ENCODE measurements at regions not wholly inside any gene's neighbourhood (a gene's known extent, or its start where the extent isn't known, plus 50 kb on each side); places are given as distances from the start of the nearest gene placed in this dataset.

DNA sequence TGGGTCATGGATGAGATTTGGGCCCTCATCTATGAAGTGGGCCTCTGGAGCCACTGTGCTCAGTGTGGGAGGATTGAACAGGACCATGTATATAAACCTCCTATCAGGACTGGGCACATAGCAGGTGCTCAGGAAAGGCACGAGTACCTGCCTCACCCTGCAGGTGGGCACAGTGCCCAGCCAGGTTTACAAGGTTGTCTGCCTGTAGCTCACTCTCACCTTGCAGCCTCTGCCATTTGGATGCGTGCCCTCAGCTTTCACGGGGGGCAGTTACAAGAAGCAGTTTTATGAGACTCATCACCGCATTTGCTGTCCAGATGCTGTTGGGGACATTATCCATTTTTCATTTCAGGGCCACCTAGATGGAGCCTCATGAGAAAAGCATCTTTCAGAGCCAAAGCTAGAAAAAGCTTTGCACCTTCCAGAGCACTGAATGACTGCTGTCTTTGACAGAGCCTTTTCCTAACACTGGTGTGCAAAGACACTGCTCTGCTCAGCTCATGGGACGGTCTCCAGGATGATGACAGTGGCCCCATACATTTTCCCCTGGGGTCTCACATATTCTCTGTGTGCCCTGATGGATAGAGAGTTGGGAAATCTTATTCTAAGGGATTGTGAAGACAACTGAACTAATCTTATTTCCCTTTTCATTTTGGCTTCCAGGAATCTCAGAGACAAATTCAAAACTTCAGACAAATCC lies 327.5 kb upstream of the RTL1 start:
- no peak for TF ChIP-seq SPI1 (IDR thresholded peaks at IDR 0.05; ENCODE audit: low read depth, low read length)
- TF ChIP-seq TAF1 (IDR thresholded peaks at IDR 0.05; ENCODE audit: low read depth, low read length): no peak
- TF ChIP-seq POU2F2 (IDR thresholded peaks at IDR 0.05; ENCODE audit: low read depth, low read length): no peak
- no peak for TF ChIP-seq POLR2A (IDR thresholded peaks at IDR 0.05; ENCODE audit: low read depth, low read length)
- no peak for TF ChIP-seq PAX5 (IDR thresholded peaks at IDR 0.05; ENCODE audit: insufficient read depth, low read length, severe bottlenecking)
- TF ChIP-seq POLR2AphosphoS5 (IDR thresholded peaks at IDR 0.05; ENCODE audit: low read depth, low read length): no peak
- DNase-seq (ENCODE audit: insufficient read length, low spot score): no peak
- no peak for FAIRE-seq

DNA sequence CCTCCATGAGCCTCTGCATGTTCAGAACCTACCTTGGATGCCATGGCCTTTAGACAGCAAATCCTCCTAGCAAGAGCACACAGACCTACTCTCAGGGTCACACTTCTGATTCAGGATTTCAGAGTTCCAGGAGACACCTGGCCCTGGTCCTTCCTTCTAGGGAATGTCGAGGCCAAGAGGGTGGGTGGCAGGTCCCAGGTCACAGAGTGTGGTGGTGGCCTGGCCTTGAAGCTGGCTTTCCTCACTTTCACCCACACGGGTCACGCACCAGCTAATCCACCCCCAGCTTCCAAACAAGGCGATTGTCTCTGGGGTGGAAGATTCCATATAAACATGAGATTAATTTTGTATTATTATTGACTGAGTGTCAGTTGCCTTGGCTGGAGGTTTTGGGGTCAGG lies 328.3 kb upstream of the RTL1 start:
- FAIRE-seq: no peak
- no peak for TF ChIP-seq SPI1 (IDR thresholded peaks at IDR 0.05; ENCODE audit: low read depth, low read length)
- TF ChIP-seq POU2F2 (IDR thresholded peaks at IDR 0.05; ENCODE audit: low read depth, low read length): no peak
- no peak for TF ChIP-seq POLR2AphosphoS5 (IDR thresholded peaks at IDR 0.05; ENCODE audit: low read depth, low read length)
- TF ChIP-seq POLR2A (IDR thresholded peaks at IDR 0.05; ENCODE audit: low read depth, low read length): no peak
- TF ChIP-seq PAX5 (IDR thresholded peaks at IDR 0.05; ENCODE audit: insufficient read depth, low read length, severe bottlenecking): no peak
- no peak for TF ChIP-seq TAF1 (IDR thresholded peaks at IDR 0.05; ENCODE audit: low read depth, low read length)
- no peak for DNase-seq (ENCODE audit: insufficient read length, low spot score)

DNA sequence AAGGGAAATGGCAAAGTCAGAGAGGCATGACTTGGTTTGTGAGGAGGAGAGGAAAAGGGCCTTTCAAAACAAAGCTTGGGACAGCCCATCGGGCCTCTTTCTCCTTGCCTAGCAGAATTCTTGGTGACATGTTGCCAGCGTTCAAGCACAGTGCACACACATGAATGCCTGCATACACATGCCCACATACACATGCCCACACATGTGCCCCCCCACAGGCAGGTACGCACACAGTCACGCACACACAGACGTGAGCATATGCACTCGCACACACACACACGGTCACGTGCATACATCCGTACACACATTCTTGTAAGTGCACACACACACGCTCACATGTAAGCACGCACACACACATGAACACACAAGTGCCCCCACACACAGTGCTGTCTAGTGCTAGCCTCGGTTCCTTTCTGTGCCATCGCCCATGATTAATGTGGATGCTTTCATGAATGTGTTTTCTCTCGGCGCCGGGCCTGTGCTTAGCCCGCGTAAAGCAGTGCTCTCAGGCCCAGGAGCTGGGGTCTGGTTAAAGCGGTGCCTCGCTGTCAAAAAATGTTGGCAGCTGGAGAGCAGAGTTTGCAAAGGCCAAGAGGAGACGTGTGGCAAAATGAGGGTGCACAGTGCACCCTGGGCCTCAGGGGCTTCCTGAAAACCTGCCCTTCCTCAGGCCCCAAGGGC lies 328.8 kb upstream of the DIO3 start:
- TF ChIP-seq POU2F2 (IDR thresholded peaks at IDR 0.05; ENCODE audit: low read depth, low read length) (no peak), POLR2AphosphoS5 (IDR thresholded peaks at IDR 0.05; ENCODE audit: low read depth, low read length) (no peak)
- DNase-seq (ENCODE audit: insufficient read length, low spot score): no peak
- FAIRE-seq: no peak

DNA sequence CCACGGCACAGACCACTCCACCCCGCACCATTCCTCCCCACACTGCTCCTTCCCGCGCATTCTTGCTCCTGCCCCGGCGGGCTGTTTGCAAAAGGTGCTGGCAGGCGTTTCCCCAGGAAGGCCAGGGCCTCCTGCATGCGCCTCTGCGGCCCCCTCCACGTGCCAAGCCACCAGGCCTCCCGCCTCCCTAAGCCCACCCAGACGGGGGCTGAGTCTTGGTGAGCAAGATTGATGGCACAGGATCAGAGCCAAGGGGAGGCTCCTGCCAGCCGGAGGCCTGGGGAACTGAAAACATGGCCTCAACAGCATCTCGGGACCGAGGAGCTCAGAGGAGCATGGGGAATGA lies 328.3 kb upstream of the DIO3 start:
- TF ChIP-seq PAX5 (IDR thresholded peaks at IDR 0.05; ENCODE audit: insufficient read depth, low read length, severe bottlenecking) (no peak), SPI1 (IDR thresholded peaks at IDR 0.05; ENCODE audit: low read depth, low read length) (no peak), POU2F2 (IDR thresholded peaks at IDR 0.05; ENCODE audit: low read depth, low read length) (no peak), POLR2A (IDR thresholded peaks at IDR 0.05; ENCODE audit: low read depth, low read length) (no peak), TAF1 (IDR thresholded peaks at IDR 0.05; ENCODE audit: low read depth, low read length) (no peak), POLR2AphosphoS5 (IDR thresholded peaks at IDR 0.05; ENCODE audit: low read depth, low read length) (no peak)
- FAIRE-seq: no peak
- no peak for DNase-seq (ENCODE audit: insufficient read length, low spot score)

DNA sequence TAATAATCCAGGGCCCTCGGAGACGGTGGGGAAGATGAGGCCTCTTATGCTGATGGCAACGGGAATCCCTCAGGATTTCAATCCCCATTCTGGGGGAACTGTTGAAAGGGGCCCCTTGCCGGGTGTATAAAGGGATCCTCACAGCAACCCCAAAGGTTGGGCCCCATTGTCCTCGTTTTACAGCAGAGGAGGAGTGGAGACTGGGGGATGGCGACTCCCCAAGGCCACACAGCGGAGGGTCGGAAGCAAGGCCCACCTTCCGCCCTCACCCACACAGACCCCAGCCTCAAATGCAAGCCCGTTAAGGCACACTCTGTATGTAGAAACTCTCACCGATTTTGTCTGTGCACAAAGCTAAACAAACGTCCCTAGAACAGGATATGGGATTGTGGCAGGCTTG lies 327.9 kb upstream of the DIO3 start:
- DNase-seq (ENCODE audit: insufficient read length, low spot score) (no peak), FAIRE-seq (no peak)
- TF ChIP-seq SPI1 (IDR thresholded peaks at IDR 0.05; ENCODE audit: low read depth, low read length): no peak
- TF ChIP-seq POLR2A (IDR thresholded peaks at IDR 0.05; ENCODE audit: low read depth, low read length): no peak
- TF ChIP-seq PAX5 (IDR thresholded peaks at IDR 0.05; ENCODE audit: insufficient read depth, low read length, severe bottlenecking): no peak

DNA sequence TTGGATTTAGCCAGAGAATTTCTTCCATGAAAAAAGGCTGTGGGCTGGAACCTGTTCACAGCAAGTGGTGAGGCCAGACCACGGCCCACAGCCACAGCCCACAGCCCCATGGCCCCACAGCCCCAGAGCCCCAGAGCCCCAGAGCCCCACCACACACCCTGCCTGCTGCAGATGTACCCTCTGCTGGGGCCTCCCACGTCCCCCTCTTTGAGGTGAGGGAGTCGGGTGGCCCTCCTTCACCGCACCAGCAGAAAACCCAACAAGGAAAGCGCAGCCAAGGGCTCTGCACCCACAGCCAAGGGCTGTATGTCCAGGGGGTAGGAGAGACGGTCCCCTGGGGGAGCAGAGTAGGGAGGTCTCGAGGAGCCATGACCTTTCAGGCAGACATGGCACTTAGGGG lies 327.5 kb upstream of the DIO3 start:
- TF ChIP-seq SPI1 (IDR thresholded peaks at IDR 0.05; ENCODE audit: low read depth, low read length): no peak
- no peak for TF ChIP-seq POLR2AphosphoS5 (IDR thresholded peaks at IDR 0.05; ENCODE audit: low read depth, low read length)
- TF ChIP-seq POLR2A (IDR thresholded peaks at IDR 0.05; ENCODE audit: low read depth, low read length): no peak
- TF ChIP-seq PAX5 (IDR thresholded peaks at IDR 0.05; ENCODE audit: insufficient read depth, low read length, severe bottlenecking): no peak
- no peak for TF ChIP-seq POU2F2 (IDR thresholded peaks at IDR 0.05; ENCODE audit: low read depth, low read length)
- TF ChIP-seq TAF1 (IDR thresholded peaks at IDR 0.05; ENCODE audit: low read depth, low read length): no peak
- no peak for DNase-seq (ENCODE audit: insufficient read length, low spot score)
- no peak for FAIRE-seq

DNA sequence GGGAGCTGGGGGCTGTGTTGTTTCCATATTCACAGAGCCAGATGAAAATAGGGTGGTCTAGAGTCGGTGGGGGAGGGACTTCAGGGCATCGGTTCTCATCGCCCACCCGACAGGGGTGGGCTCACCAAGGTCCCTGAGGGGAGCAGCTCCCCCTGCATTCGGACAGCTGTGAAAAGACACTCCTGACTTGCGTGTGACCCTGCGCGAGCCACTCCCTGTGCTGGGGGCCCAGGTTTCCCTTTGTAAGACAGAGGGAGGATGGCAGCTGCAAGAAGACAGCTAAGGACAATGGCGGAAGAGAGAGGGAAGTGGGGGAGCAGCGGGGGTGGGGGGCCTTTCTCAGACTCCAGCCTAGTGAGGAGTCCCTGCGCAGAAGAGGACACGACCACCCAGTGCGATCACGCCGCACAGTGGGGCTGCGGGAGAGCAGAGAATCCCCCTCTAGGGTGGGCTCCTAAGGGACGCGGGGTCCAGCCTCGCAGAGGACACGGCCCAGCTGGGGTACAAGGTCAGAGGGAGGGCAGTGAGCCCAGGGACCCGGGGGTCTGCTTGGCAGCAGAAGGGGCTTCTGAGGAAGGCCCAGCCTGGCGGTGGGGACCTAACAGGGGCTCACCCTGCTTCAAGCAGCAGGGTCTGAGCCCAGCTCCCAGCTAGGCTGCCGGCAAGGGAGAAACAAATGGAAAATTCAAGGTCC lies 326.9 kb upstream of the DIO3 start:
- TF ChIP-seq POU2F2 (IDR thresholded peaks at IDR 0.05; ENCODE audit: low read depth, low read length): no peak
- FAIRE-seq (no peak), DNase-seq (ENCODE audit: insufficient read length, low spot score) (no peak)

DNA sequence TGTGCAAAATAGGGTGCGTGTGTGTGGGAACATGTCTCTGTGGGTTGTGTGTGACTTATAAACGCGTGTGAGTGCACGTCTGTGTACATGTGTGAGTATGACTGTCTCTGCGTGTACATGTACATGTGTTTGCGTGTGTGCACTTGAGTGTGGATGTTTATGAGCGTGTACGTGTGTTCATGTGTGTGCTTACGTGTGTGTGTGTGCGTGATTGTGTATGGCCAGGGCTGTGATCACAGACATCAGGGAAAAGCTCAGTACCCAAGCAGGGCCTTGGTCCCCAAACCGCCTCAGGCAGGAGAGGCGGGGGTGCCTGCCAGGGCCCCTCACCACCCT lies 326.3 kb upstream of the DIO3 start:
- FAIRE-seq: no peak
- no peak for DNase-seq (ENCODE audit: insufficient read length, low spot score)

DNA sequence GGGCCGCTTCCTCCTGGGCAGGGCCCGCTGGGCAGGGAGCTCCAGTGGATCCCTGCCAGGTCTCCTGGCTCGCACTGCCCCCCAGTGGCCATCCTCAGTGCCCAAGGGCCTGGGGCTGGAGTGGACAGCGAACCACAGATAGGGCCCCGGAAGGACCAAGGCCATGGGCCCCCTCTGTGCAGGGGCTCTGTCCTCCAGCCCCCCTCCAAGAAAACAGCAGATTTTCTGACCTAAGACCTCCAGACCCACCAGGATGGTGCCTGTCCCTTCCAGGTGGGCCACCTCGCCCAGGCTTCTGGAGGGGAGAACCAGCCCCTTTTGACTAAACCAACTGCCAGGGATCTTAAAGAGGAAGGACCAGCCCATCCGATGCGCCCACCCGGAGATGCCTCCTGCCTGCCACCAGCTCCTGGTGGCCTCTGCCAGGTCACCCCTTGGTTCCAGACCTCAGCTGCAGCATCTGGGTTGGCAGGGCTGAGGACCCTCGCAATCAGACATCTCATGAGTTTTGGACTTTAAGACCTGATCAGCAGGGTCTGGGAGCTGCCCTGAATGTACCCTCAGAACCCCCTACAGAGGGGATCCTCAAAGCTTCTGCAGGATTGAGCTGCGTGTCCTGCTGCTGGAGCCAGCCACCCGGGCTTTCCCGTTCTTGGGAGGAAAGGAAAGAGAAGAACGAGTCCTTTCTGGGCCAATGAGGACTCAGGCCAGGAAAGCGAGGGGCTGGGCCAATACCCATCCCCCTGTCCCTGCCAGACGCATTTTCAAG lies 325.8 kb upstream of the DIO3 start:
- no peak for FAIRE-seq
- TF ChIP-seq POU2F2 (IDR thresholded peaks at IDR 0.05; ENCODE audit: low read depth, low read length) (no peak), SPI1 (IDR thresholded peaks at IDR 0.05; ENCODE audit: low read depth, low read length) (no peak), POLR2A (IDR thresholded peaks at IDR 0.05; ENCODE audit: low read depth, low read length) (no peak), POLR2AphosphoS5 (IDR thresholded peaks at IDR 0.05; ENCODE audit: low read depth, low read length) (no peak), PAX5 (IDR thresholded peaks at IDR 0.05; ENCODE audit: insufficient read depth, low read length, severe bottlenecking) (no peak), TAF1 (IDR thresholded peaks at IDR 0.05; ENCODE audit: low read depth, low read length) (no peak)
- peak; percentile 65 for DNase-seq (ENCODE audit: insufficient read length, low spot score)

More for the DNA sequence above, 326.3 kb upstream of the DIO3 start:
- TF ChIP-seq TAF1 (IDR thresholded peaks at IDR 0.05; ENCODE audit: low read depth, low read length): no peak
- no peak for TF ChIP-seq PAX5 (IDR thresholded peaks at IDR 0.05; ENCODE audit: insufficient read depth, low read length, severe bottlenecking)
- no peak for TF ChIP-seq POLR2A (IDR thresholded peaks at IDR 0.05; ENCODE audit: low read depth, low read length)
- no peak for TF ChIP-seq POLR2AphosphoS5 (IDR thresholded peaks at IDR 0.05; ENCODE audit: low read depth, low read length)
- no peak for TF ChIP-seq SPI1 (IDR thresholded peaks at IDR 0.05; ENCODE audit: low read depth, low read length)
- no peak for TF ChIP-seq POU2F2 (IDR thresholded peaks at IDR 0.05; ENCODE audit: low read depth, low read length)
